Ascending aorta (tissue), 2 donors: ENCODE measurements at regions not wholly inside any gene's neighbourhood (a gene's known extent, or its start where the extent isn't known, plus 50 kb on each side); places are given as distances from the start of the nearest gene placed in this dataset.

Experiments used
- DNase-seq, 2 donors: peaks; one replicate each; pipeline ENCODE4 v3.0.0-alpha.2; 2019; ENCODE audit warnings: low spot score in 2 of 2
- H3K27ac ChIP-seq, 2 donors: fragments of 200-600 bp; sonication (generic); one replicate each; pipeline ENCODE4 v1.5.1; 2016 to 2017; ENCODE audit warnings: mild to moderate bottlenecking in 1 of 2
- H3K27me3 ChIP-seq: fragments of 200-600 bp; sonication (generic); one replicate; pipeline ENCODE4 v1.5.1; 2017
- H3K36me3 ChIP-seq, 2 donors: fragments of 200-600 bp; sonication (generic); one replicate each; pipeline ENCODE4 v1.5.1; 2016
- H3K4me1 ChIP-seq, 2 donors: fragments of 200-600 bp; sonication (generic); one replicate each; pipeline ENCODE4 v1.5.1; 2016 to 2017; ENCODE audit warnings: mild to moderate bottlenecking in 1 of 2
- H3K4me3 ChIP-seq, 2 donors: fragments of 200-600 bp; sonication (generic); one replicate each; pipeline ENCODE4 v1.5.1; 2016 to 2017; ENCODE audit warnings: mild to moderate bottlenecking in 1 of 2
- H3K9me3 ChIP-seq, 2 donors: fragments of 200-600 bp; sonication (generic); one replicate each; pipeline ENCODE4 v1.5.1; 2016
- CTCF ChIP-seq, 3 experiments: fragments of 200-600 bp in 2 of 3; fragments of 450-650 bp in 1 of 3; sonication (generic) in 2 of 3; IDR thresholded peaks; one replicate each; pipeline ENCODE4 v1.5.1; 2016 to 2019; ENCODE audit warnings: antibody characterized with exemption in 3 of 3, mild to moderate bottlenecking in 1 of 3, moderate library complexity in 1 of 3
- intact Hi-C: fragments of 100-400 bp; cut with DNase I; formaldehyde crosslinking; loops from one replicate; pipeline ENCODE4 v1.15.1; 2023

DNA sequence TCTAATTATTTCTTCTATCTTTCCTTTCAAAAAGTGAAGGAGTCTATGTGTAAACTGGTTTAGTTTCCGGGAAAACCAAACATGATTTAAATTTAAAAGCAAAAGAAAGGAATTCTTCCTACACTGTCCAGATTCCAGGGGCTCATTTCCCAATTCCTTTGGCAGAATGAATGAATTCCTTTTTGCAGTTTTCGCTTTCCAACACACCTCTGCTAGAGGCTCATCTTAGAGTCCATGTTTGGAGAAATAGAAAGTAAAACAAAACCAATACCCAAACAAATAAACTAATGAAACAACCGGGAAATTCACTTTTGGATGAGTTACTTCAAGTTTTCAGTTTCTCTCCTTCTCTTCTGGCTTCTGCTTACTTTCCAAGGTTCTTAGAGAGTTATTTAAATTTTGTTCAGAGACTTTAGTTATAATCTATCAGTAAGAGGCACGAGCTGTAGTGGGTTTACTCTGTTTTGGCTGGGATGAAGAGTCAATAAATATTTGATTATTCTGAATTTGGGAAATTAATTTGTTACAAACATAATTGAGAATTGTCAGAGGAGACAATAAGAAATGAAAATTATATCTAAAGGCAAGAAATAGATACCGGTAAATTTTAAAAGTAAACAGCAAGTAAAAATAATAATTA, 365.0 kb upstream of the CDH9 start:
- Histone ChIP-seq H3K27me3 (no peaks in the 10 kb centered on the region), H3K9me3 (no peaks in the 10 kb centered on the region), H3K4me3 (no peak overlapping the region), H3K4me1 (no peaks in the 10 kb centered on the region), H3K36me3 (no peaks in the 10 kb centered on the region), H3K27ac (no peak overlapping the region)
- no peak for DNase-seq
- intact Hi-C loops = no loop called here
- TF ChIP-seq CTCF (IDR thresholded peaks at IDR 0.05) = no peak

GRCh38 chr5:27402828-27403227, 364.4 kb upstream of the CDH9 start:
- Histone ChIP-seq H3K27ac (no peak overlapping the region), H3K9me3 (no peaks in the 10 kb centered on the region), H3K27me3 (no peaks in the 10 kb centered on the region), H3K36me3 (no peaks in the 10 kb centered on the region), H3K4me3 (no peak overlapping the region), H3K4me1 (no peaks in the 10 kb centered on the region)
- no peak for TF ChIP-seq CTCF (IDR thresholded peaks at IDR 0.05)
- intact Hi-C loops = no loop called here
- no peak for DNase-seq

DNA sequence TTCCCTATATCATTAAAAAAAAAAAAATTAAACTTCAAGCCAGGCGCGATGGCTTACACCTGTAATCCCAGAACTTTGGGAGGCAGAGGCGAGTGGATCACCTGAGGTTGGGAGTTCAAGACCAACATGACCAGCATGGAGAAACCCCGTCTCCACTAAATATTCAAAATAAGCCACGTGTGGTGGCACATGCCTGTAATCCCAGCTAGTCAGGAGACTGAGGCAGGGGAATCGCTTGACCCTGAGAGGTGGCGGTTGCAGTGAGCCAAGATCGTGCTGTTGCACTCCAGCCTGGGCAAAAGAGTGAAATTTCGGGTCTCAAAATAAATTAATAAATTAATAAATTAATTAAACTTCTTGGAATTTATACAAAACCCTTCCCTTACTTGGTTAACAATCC, 358.6 kb upstream of the CDH9 start:
- TF ChIP-seq CTCF (IDR thresholded peaks at IDR 0.05) = no peak
- no peaks in the 10 kb centered on the region for H3K36me3 ChIP-seq
- no peak overlapping the region for H3K27ac ChIP-seq
- no peaks in the 10 kb centered on the region for H3K9me3 ChIP-seq
- intact Hi-C loops = no loop called here
- no peaks in the 10 kb centered on the region for H3K27me3 ChIP-seq
- no peak for DNase-seq
- no peak overlapping the region for H3K4me3 ChIP-seq
- H3K4me1 ChIP-seq = no peaks in the 10 kb centered on the region

DNA sequence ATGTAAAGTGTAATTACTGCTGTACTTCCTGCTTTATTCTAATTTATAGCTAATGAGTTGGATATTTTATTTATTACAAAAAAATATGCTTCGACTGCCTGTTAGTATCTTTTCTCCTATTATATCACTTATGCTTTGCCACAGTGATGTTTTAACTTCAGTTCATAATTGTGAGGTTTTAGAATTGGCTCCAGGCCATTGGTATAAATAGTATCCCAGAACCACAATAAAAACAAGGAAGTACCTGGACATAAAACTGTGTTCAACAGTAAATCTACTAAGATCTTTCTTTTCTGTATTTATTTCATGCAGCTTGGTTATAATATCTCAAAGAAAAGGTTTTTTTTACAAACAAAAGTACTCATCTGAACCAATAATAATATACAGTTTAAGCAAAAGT, 354.3 kb upstream of the CDH9 start:
- H3K27ac ChIP-seq = no peak overlapping the region
- H3K4me1 ChIP-seq = no peaks in the 10 kb centered on the region
- TF ChIP-seq CTCF (IDR thresholded peaks at IDR 0.05) = no peak
- no peaks in the 10 kb centered on the region for H3K9me3 ChIP-seq
- no peak overlapping the region for H3K4me3 ChIP-seq
- intact Hi-C loops = no loop called here
- H3K27me3 ChIP-seq = no peaks in the 10 kb centered on the region
- no peak for DNase-seq
- no peaks in the 10 kb centered on the region for H3K36me3 ChIP-seq

DNA sequence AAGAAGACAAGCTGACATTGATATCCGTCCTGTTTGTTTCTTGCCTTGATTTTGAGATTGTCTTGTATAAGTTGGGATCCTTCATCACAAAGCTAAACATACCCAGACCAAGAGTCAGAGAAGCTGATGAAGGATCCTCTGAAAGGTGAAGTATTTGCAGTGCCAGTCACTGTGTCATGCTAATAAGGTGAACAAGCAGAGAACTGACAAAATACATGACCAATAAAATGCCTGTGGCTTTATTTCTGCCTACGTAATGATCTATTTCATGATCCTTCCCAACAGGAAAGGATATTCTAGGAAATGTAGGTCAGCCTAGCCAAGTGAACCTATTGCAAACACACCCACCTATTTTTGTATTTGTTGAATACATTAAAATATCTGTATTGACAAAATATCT, 351.3 kb upstream of the CDH9 start:
- no peak overlapping the region for H3K27ac ChIP-seq
- no peaks in the 10 kb centered on the region for H3K9me3 ChIP-seq
- no peak for DNase-seq
- H3K4me1 ChIP-seq = no peaks in the 10 kb centered on the region
- H3K36me3 ChIP-seq = no peaks in the 10 kb centered on the region
- H3K27me3 ChIP-seq = no peaks in the 10 kb centered on the region
- no peak overlapping the region for H3K4me3 ChIP-seq
- intact Hi-C loops = no loop called here
- TF ChIP-seq CTCF (IDR thresholded peaks at IDR 0.05) = no peak

DNA sequence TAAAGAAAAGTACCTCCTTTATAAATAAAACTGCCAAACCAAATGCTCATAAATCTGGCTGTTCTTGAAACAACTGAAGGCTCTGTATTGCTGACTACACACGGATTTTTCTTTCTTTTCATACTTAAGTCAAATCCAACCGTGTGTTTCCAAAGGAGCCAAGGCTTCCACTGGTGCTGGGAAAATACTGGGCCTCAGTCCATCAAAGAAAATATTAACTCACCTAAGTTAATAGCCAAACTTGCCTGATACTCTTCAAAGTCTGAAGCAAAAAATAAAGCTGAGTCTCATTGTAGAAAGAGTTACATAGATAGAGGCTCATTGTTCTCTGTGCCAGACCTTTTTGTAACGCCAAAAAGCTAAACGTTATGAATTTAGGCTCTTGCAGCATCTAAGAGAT, 350.4 kb upstream of the CDH9 start:
- Histone ChIP-seq H3K27me3 (no peaks in the 10 kb centered on the region), H3K4me1 (no peaks in the 10 kb centered on the region), H3K4me3 (no peak overlapping the region), H3K9me3 (no peaks in the 10 kb centered on the region), H3K36me3 (no peaks in the 10 kb centered on the region), H3K27ac (no peak overlapping the region)
- intact Hi-C loops = no loop called here
- TF ChIP-seq CTCF (IDR thresholded peaks at IDR 0.05) = no peak
- DNase-seq = no peak
